Panc1 (cell line): ENCODE measurements at regions not wholly inside any gene's neighbourhood (a gene's known extent, or its start where the extent isn't known, plus 50 kb on each side); places are given as distances from the start of the nearest gene placed in this dataset.

Experiments used
- ATAC-seq: fragments of 200-7000 bp; cut with Tn5 transposase; 2 replicates; pipeline ENCODE4 v1.9.1; 2020; ENCODE audit warnings: mild to moderate bottlenecking, moderate library complexity
- BruUV-seq: library from RNA; stranded (reverse); fragments of 400-500 nt; replicated peaks from 2 replicates; lab custom pipeline; 2021; lab: Mats Ljungman, UMichigan
- CTCF ChIA-PET: fragments of 300-600 bp; sonication (Branson Sonifier 250); formaldehyde crosslinking; loops from one replicate; lab custom pipeline; 2022; ENCODE audit warnings: antibody characterized with exemption; lab: Charles Lee
- POLR2A ChIA-PET: fragments of 300-600 bp; sonication (Branson Sonifier 250); formaldehyde crosslinking; loops from one replicate; lab custom pipeline; 2022; ENCODE audit warnings: antibody characterized with exemption; lab: Charles Lee
- DNase-seq: peaks from one replicate; pipeline ENCODE4 v3.0.0-alpha.2; 2010; ENCODE audit warnings: low read depth, low spot score
- H3K27ac ChIP-seq: 2 replicates; pipeline ENCODE4 v1.5.1; 2011; ENCODE audit warnings: mild to moderate bottlenecking, low read length, inconsistent platforms
- H3K27me3 ChIP-seq: fragments of 200-500 bp; sonication (Bioruptor generic); 2 replicates; pipeline ENCODE4 v1.6.0; 2014; ENCODE audit warnings: low read length, inconsistent platforms; ENCODE audit not compliant: control insufficient read depth, insufficient read depth
- H3K36me3 ChIP-seq: fragments of 200-500 bp; sonication (Bioruptor generic); 2 replicates; pipeline ENCODE4 v1.5.1; 2014; ENCODE audit warnings: inconsistent platforms, mild to moderate bottlenecking, low read length, moderate library complexity; ENCODE audit not compliant: control insufficient read depth, insufficient read depth
- H3K4me1 ChIP-seq: 2 replicates; pipeline ENCODE4 v1.5.1; 2011; ENCODE audit warnings: inconsistent platforms, mild to moderate bottlenecking, low read length, moderate library complexity; ENCODE audit not compliant: control insufficient read depth, insufficient read depth
- H3K4me3 ChIP-seq, 2 experiments: 2 replicates each; pipeline ENCODE4 v1.5.1; 2011 to 2012; ENCODE audit warnings: low read depth in 2 of 2, low read length in 2 of 2, mild to moderate bottlenecking in 2 of 2, inconsistent platforms in 1 of 2, moderate library complexity in 1 of 2
- H3K9me3 ChIP-seq: fragments of 200-500 bp; sonication (Bioruptor generic); 2 replicates; pipeline ENCODE4 v1.5.1; 2014; ENCODE audit warnings: low read depth, mild to moderate bottlenecking, inconsistent platforms, low read length, moderate library complexity; ENCODE audit not compliant: control insufficient read depth, insufficient read depth
- CTCF ChIP-seq: fragments of 450-650 bp; IDR thresholded peaks from 2 replicates; pipeline ENCODE4 v1.5.1; 2017; ENCODE audit warnings: mild to moderate bottlenecking
- POLR2AphosphoS5 ChIP-seq: IDR thresholded peaks from 2 replicates; pipeline ENCODE4 v1.6.1; 2012; ENCODE audit warnings: mild to moderate bottlenecking, low read depth, low read length, moderate library complexity
- REST ChIP-seq, 2 experiments: IDR thresholded peaks; 2 replicates each; pipeline ENCODE4 v1.6.1; 2011 to 2012; ENCODE audit warnings: low read depth in 2 of 2, control low read depth in 1 of 2, low read length in 1 of 2, mild to moderate bottlenecking in 1 of 2, moderate library complexity in 1 of 2; ENCODE audit not compliant: insufficient read depth in 1 of 2
- SIN3A ChIP-seq: IDR thresholded peaks from 2 replicates; pipeline ENCODE4 v1.6.1; 2012; ENCODE audit warnings: low read depth, mild to moderate bottlenecking, low read length, moderate library complexity, borderline replicate concordance; ENCODE audit not compliant: insufficient read depth
- TCF7L2 ChIP-seq: IDR thresholded peaks from 2 replicates; pipeline ENCODE4 v1.6.1; 2011; ENCODE audit warnings: mild to moderate bottlenecking, low read depth, low read length, inconsistent platforms
- in situ Hi-C: cut with HindIII; loops from 2 replicates; pipeline ENCODE4 v1.10.0; 2016; ENCODE audit warnings: low sequenced_read_pairs, low pct_unique_long_range_greater_than_20kb
- intact Hi-C: fragments of 100-400 bp; cut with micrococcal nuclease; formaldehyde crosslinking; loops from one replicate; pipeline ENCODE4 v1.10.0; 2022; ENCODE audit not compliant: unreplicated experiment

GRCh38 chr2:234641086-234641485, 144.2 kb upstream of the ARL4C start:
- POLR2A ChIA-PET = no interaction called here
- intact Hi-C loops = no loop called here
- H3K27me3 ChIP-seq = no peaks in the 10 kb centered on the region
- ATAC-seq (no peak), DNase-seq (no peak)
- no peaks in the 10 kb centered on the region for H3K36me3 ChIP-seq
- TF ChIP-seq CTCF (no peak), TCF7L2 (no peak), POLR2AphosphoS5 (no peak), SIN3A (no peak), REST (IDR thresholded peaks at IDR 0.05; ENCODE audit: insufficient read depth in 1 of 2, low read depth in 2 of 2, low read length in 1 of 2) (no peak)
- BruUV-seq = no TSS peak
- CTCF ChIA-PET = no interaction called here
- no peak overlapping the region for H3K4me3 ChIP-seq
- H3K4me1 ChIP-seq = no peaks in the 10 kb centered on the region
- no peak overlapping the region for H3K27ac ChIP-seq
- peaks cover 7% of the 10 kb centered on the region; the same call in 1 of the 2 replicates for H3K9me3 ChIP-seq
- in situ Hi-C loops = no loop called here

DNA sequence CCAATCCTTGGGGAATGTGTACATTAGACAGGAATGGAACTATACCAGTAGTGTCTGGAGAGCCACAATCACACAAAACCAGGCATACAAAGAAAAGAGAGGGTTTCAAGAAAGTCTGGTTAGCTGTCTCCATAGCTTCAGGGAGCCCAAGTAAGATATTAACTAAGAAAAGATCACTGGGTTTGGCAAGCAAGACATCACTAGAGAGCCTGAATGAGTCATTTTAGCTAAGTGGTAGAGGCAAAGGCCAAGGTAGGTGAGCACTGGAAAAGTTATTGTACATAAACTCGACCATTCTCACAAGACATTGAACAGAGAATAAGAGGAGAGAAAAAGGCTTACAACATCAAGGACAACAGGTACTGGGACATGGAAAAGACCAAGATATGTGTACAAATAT, 143.8 kb upstream of the ARL4C start:
- H3K9me3 ChIP-seq = peaks cover 7% of the 10 kb centered on the region; the same call in 1 of the 2 replicates
- CTCF ChIA-PET = no interaction called here

More for the DNA sequence above, 143.8 kb upstream of the ARL4C start:
- POLR2A ChIA-PET = no interaction called here
- TF ChIP-seq SIN3A (no peak), TCF7L2 (no peak), POLR2AphosphoS5 (no peak), REST (IDR thresholded peaks at IDR 0.05; ENCODE audit: insufficient read depth in 1 of 2, low read depth in 2 of 2, low read length in 1 of 2) (no peak), CTCF (no peak)
- no peaks in the 10 kb centered on the region for H3K27me3 ChIP-seq
- no peak overlapping the region for H3K4me3 ChIP-seq
- in situ Hi-C loops (no loop called here), intact Hi-C loops (no loop called here)
- no TSS peak for BruUV-seq
- no peak overlapping the region for H3K27ac ChIP-seq
- no peaks in the 10 kb centered on the region for H3K4me1 ChIP-seq
- H3K36me3 ChIP-seq = no peaks in the 10 kb centered on the region
- DNase-seq (no peak), ATAC-seq (no peak)
